ENCODE measurements at regions not wholly inside any gene's neighbourhood (a gene's known extent, or its start where the extent isn't known, plus 50 kb on each side); places are given as distances from the start of the nearest gene placed in this dataset.
"Not testable (repeated sequence)": the region's sequence is repeated elsewhere in the genome, so short reads cannot be mapped to it uniquely, and the experiment has no call there.

GRCh38 chr1:174105086-174105485 is 54.2 kb upstream of the RABGAP1L start:
- no peak for DNase-seq (ENCODE audit: low read depth, low spot score)

DNA sequence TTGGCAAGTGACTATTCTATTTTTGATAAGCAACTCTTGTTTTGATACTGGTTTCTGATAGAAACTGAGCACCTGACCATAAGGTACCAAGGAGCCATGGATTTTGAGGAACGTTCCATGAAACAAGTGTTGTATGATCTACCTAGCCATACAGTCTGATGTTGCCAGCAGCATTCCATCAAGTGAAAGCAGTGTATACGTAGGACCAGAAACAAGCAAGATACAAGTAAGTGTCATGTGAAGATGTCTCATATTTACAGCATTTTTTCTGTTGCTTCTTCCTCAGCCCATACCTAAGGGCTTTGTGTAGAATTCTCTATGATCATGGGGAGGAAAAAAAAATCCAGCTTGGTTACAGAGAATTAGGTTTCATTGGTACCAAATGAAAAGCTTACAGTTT is 55.6 kb upstream of the RABGAP1L start:
- DNase-seq (ENCODE audit: low read depth, low spot score), result no peak

DNA sequence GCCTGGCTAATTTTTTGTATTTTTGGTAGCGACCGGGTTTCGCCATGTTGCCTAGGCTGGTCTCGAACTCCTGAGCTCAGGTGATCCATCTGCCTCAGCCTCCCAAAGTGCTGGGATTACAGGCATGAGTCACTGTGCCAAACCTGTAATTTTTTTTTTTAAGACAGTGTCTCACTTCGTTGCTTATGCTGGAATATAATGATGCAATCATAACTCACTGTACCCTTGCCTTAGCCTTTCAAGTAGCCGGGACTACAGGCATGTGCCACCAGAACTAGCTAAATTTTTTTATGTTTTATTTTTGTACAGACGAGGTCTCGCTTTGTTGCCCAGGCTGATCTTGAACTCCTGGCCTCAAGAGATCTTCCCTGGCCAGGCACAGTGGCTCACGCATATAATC is 57.3 kb upstream of the RABGAP1L start:
- DNase-seq (ENCODE audit: low read depth, low spot score), result not testable (repeated sequence)

GRCh38 chr1:174097426-174097825 is 61.9 kb upstream of the RABGAP1L start:
- DNase-seq (ENCODE audit: low read depth, low spot score), result no peak

GRCh38 chr1:174093789-174094188 is 65.5 kb upstream of the RABGAP1L start:
- not testable (repeated sequence) for DNase-seq (ENCODE audit: low read depth, low spot score)

DNA sequence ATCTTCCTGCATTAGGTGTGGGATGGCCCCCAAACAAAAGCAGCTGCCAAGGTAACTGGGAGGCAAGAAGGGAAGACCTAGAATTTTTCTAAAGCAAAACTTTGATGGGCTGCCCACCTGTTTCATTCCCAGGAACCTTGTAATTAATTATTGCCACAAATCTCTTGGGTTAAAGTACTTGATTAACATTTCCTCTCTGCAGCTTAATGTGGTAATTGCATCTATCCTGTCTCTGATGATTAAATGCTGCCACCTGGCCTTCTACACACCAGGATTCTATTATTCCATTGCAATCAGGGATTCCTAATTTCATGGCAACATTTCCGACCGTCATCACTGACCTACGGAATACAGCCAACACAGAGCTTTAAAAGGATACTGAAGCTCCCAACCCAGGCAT is 68.3 kb upstream of the RC3H1 start:
- DNase-seq (ENCODE audit: low read depth, low spot score), result no peak

DNA sequence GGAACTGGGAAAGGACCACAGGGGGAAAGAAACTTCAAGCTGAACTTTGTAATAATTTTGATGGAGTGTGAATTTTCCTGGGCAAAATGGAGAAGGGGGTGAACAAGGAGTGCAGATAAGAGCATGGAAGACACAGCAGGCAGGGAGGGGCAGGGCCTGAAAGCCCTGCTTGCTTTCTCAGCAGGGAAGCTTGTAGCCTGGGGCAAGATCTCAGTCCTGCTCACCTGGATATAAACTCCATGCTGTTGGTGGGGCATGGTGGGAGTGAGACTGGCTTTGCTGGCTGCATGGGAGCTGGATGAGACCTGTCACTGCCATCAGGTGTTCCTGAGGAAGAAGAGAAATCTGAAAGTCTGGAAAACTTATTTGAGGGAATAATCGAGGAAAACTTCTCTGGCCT is 58.7 kb upstream of the RC3H1 start:
- DNase-seq (ENCODE audit: low read depth, low spot score), result peak; percentile 85

DNA sequence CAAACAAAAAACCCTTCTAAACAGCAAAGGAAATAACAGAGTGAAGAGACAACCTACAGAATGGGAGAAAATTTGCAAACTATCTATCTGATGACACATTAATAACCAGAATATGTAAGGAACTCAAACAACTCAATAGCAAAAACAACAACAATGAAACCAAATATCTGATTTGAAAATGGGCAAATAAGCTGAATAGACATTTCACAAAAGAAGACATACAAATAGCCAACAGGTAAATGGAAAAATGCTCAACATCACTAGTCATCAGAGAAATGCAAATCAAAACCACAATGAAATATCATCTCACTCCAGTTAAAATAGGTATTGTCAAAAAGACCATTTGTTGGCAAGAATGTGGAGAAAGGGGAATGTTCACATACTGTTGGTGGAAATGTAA is 57.6 kb upstream of the RC3H1 start:
- no peak for DNase-seq (ENCODE audit: low read depth, low spot score)

DNA sequence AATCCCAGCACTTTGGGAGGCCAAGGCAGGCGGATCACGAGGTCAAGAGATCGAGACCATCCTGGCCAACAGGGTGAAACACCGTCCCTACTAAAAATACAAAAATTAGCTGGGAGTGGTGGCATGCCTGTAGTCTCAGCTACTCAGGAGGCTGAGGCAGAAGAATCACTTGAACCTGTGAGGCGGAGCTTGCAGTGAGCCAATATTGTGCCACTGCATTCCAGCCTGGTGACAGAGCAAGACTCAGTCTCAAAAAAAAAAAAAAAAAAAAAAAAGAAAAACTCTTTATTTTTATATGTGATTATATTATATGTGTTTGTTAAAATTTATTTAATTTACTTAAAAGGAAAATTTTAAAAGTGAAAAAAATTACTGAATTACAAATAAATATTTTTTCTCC is 56.8 kb upstream of the RC3H1 start:
- DNase-seq (ENCODE audit: low read depth, low spot score), result not testable (repeated sequence)

- DNase-seq (ENCODE audit: low read depth, low spot score), result peak; percentile 30
These were observed 55.8 kb upstream of the RC3H1 start for GRCh38 chr1:174077749-174078490.

DNA sequence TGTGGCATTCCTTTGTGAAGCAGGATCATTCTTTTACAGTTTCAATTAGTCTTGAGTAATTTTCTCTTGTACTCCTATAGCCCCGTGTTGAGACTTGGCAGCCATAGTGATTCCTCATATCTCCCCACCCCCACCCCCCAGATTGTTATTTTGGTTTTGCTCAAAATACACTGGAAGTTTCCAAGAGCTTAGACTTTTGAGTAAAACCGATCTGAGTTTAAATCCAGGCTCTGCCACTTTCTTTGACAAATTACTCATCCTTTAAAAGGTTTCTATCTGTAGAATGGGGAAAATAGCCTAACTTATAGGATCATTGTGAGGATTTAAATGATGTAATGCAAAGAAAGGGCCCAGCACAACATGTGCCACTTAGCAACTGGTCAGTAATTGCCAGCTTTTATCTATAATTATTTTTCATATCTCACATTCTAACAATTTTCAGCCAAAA is 53.1 kb upstream of the RC3H1 start:
- DNase-seq (ENCODE audit: low read depth, low spot score), result no peak

GRCh38 chr1:174074757-174075156 is 52.6 kb upstream of the RC3H1 start:
- DNase-seq (ENCODE audit: low read depth, low spot score), result no peak

DNA sequence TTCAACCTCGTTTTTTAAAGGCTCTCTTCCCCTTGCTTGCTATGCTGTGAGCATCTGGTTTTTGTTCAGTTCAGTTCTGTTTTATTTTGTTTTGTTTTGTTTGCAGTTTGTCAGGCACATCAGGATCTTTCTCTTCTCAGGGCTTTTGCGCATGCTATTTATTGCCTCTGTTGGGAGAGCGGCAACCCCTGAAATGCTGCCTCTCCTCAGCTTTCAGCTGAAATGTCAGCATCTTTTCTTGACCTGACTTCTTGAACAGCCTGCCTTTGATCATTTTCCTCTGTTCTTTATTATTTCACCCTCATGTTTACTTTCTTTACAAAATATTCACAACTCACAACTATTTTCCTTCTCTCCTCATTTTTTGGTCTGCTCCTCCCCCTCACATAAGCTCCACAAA is 50.4 kb upstream of the RC3H1 start:
- DNase-seq (ENCODE audit: low read depth, low spot score), result no peak

Measured in ELF-1 (cell line).